A549 (cell line): ENCODE measurements at regions not wholly inside any gene's neighbourhood (a gene's known extent, or its start where the extent isn't known, plus 50 kb on each side); places are given as distances from the start of the nearest gene placed in this dataset.

ENCODE experiments used
- ATAC-seq, 2 experiments: fragments of 200-7000 bp in 1 of 2; fragments of >200 bp in 1 of 2; cut with Nextera tagmentation in 1 of 2; cut with Tn5 transposase in 1 of 2; 3 replicates each; pipeline versions ENCODE4 v1.8.0 to v1.9.1; 2018 to 2020; ENCODE audit warnings: mild to moderate bottlenecking in 1 of 2, moderate library complexity in 1 of 2
- CTCF ChIA-PET: fragments of 300-600 bp; sonication (Branson Sonifier 250); formaldehyde crosslinking; extraction: SDS; loops from one replicate; lab custom pipeline; 2021; ENCODE audit warnings: antibody characterized with exemption, inconsistent platforms; lab: Yijun Ruan, JAX
- POLR2A ChIA-PET: fragments of 350-600 bp; formaldehyde crosslinking; extraction: SDS; loops from one replicate; lab custom pipeline; 2021; ENCODE audit warnings: antibody characterized with exemption, inconsistent platforms; lab: Yijun Ruan, JAX
- DNase-seq, 2 experiments: peaks; one replicate each; pipeline versions ENCODE4 v3.0.0 to v3.0.0-alpha.2; 2011 to 2016; ENCODE audit warnings: low read depth in 1 of 2, low spot score in 1 of 2
- FAIRE-seq: peaks from 2 replicates; lab custom pipeline; 2011; peaks lifted over from hg19 to GRCh38; lab: Jason Lieb, UNC
- H3K27ac ChIP-seq, 2 experiments: fragments of >200 bp; sonication (Bioruptor Twin); formaldehyde crosslinking; 3 replicates each; pipeline ENCODE4 v1.5.1; 2016 to 2017
- H3K4me1 ChIP-seq: fragments of >200 bp; sonication (Bioruptor Twin); formaldehyde crosslinking; 3 replicates; pipeline ENCODE4 v1.6.1; 2016
- H3K4me2 ChIP-seq: fragments of >200 bp; sonication (Bioruptor Twin); formaldehyde crosslinking; 3 replicates; pipeline ENCODE4 v1.6.1; 2016
- H3K4me3 ChIP-seq: fragments of >200 bp; sonication (Bioruptor Twin); formaldehyde crosslinking; 3 replicates; pipeline ENCODE4 v1.5.1; 2016
- H3K9me3 ChIP-seq: fragments of >200 bp; sonication (Bioruptor Twin); formaldehyde crosslinking; 3 replicates; pipeline ENCODE4 v1.6.1; 2016
- BCL3 ChIP-seq: fragments of >200 bp; sonication (Bioruptor Twin); formaldehyde crosslinking; IDR thresholded peaks from 3 replicates; pipeline ENCODE4 v1.6.1; 2016
- CEBPB ChIP-seq, 2 experiments: fragments of >200 bp in 1 of 2; sonication (Bioruptor Twin) in 1 of 2; formaldehyde crosslinking in 1 of 2; IDR thresholded peaks; 2 replicates each; pipeline ENCODE4 v1.6.1; 2012 to 2016
- CHD4 ChIP-seq: fragments of 200-600 bp; sonication (generic); IDR thresholded peaks from 2 replicates; pipeline ENCODE4 v1.6.1; 2016; ENCODE audit warnings: antibody characterized with exemption, mild to moderate bottlenecking, borderline replicate concordance
- CTCF ChIP-seq: fragments of >200 bp; sonication (Bioruptor Twin); formaldehyde crosslinking; IDR thresholded peaks from 3 replicates; pipeline ENCODE4 v1.5.1; 2016
- EHF ChIP-seq: fragments of 250-450 bp; sonication (Bioruptor Pico); IDR thresholded peaks from 2 replicates; pipeline ENCODE4 v1.5.0; 2020; ENCODE audit warnings: mild to moderate bottlenecking
- EHMT2 ChIP-seq: fragments of 200-600 bp; sonication (generic); IDR thresholded peaks from 2 replicates; pipeline ENCODE4 v1.6.1; 2016; ENCODE audit warnings: antibody characterized with exemption, low read depth, mild to moderate bottlenecking, moderate library complexity
- EP300 ChIP-seq, 2 experiments: fragments of >200 bp; sonication (Bioruptor Twin); formaldehyde crosslinking; IDR thresholded peaks; 2 replicates in 1 of 2; 3 replicates in 1 of 2; pipeline ENCODE4 v1.6.1; 2016 to 2017
- FOSL2 ChIP-seq, 2 experiments: fragments of 450-650 bp in 1 of 2; fragments of >200 bp in 1 of 2; sonication (Bioruptor Twin) in 1 of 2; formaldehyde crosslinking; IDR thresholded peaks; 2 replicates each; pipeline versions ENCODE4 v1.5.0 to v1.6.1; 2016 to 2020; ENCODE audit warnings: mild to moderate bottlenecking in 1 of 2, moderate library complexity in 1 of 2
- JUN ChIP-seq, 2 experiments: fragments of >200 bp; sonication (Bioruptor Twin); formaldehyde crosslinking; IDR thresholded peaks; 2 replicates in 1 of 2; 3 replicates in 1 of 2; pipeline ENCODE4 v1.6.1; 2016 to 2017
- JUNB ChIP-seq: fragments of >200 bp; sonication (Bioruptor Twin); formaldehyde crosslinking; IDR thresholded peaks from 2 replicates; pipeline ENCODE4 v1.6.1; 2016
- KDM5A ChIP-seq: fragments of 200-600 bp; sonication (generic); IDR thresholded peaks from 2 replicates; pipeline ENCODE4 v1.6.1; 2016; ENCODE audit warnings: antibody characterized with exemption, mild to moderate bottlenecking
- PHF8 ChIP-seq: fragments of 200-600 bp; sonication (generic); IDR thresholded peaks from 2 replicates; pipeline ENCODE4 v1.6.1; 2016; ENCODE audit warnings: low read depth, mild to moderate bottlenecking, antibody characterized with exemption, moderate library complexity, borderline replicate concordance
- POLR2AphosphoS2 ChIP-seq: conservative IDR thresholded peaks from 2 replicates; pipeline ENCODE4 v1.6.1; 2012; ENCODE audit warnings: low read length, improper control_type of control experiment, inconsistent platforms
- RAD21 ChIP-seq, 2 experiments: fragments of >200 bp in 1 of 2; sonication (Bioruptor Twin) in 1 of 2; formaldehyde crosslinking in 1 of 2; IDR thresholded peaks in 1 of 2; conservative IDR thresholded peaks in 1 of 2; 2 replicates in 1 of 2; 3 replicates in 1 of 2; pipeline ENCODE4 v1.6.1; 2012 to 2018; ENCODE audit warnings: inconsistent platforms in 1 of 2
- RARB ChIP-seq: fragments of 250-450 bp; sonication (Bioruptor Pico); IDR thresholded peaks from 2 replicates; pipeline ENCODE4 v1.8.0; 2021; ENCODE audit warnings: mild to moderate bottlenecking, moderate library complexity
- WGBS: methylation state at CpG from one replicate; pipeline ENCODE4 v1.1.6; 2017; ENCODE audit errors: missing lambda C conversion rate; 5-methylcytosine and 5-hydroxymethylcytosine counted together

- Histone ChIP-seq H3K4me3 (peak overlapping the region; percentile 28; the same call in 2 of the 3 replicates), H3K27ac (peak overlapping the region; percentile 39 to 73; a peak in 5 of 6 replicates), H3K9me3 (no peaks in the 10 kb centered on the region), H3K4me1 (peaks cover 17% of the 10 kb centered on the region; the same call in 2 of the 3 replicates), H3K4me2 (peak overlapping the region; percentile 79)
- POLR2A ChIA-PET, result no interaction called here
- TF ChIP-seq POLR2AphosphoS2 (no peak), BCL3 (no peak)
- FAIRE-seq (no peak), DNase-seq (no peak), ATAC-seq (peak in 1 of 2 experiments; percentile 46; a peak in 3 of 6 replicates)
- WGBS, result 38% methylated on average over 6 of the region's 6 CpGs
- CTCF ChIA-PET, result no interaction called here
Measured at GRCh38 chr6:6810727-6811126, 222.2 kb downstream of the LY86 start.

- TF ChIP-seq JUN (IDR thresholded peaks at IDR 0.05) (0 out of 5 replicates have a peak, but pooled peaks of 1 of the 2 experiments have one; percentile 18), FOSL2 (IDR thresholded peaks at IDR 0.05) (0 out of 2 replicates have a peak, but pooled peaks have one; percentile 9), FOSL2 (CRISPR knock-in tag; IDR thresholded peaks at IDR 0.05) (no peak), BCL3 (no peak), EP300 (IDR thresholded peaks at IDR 0.05) (0 out of 5 replicates have a peak, but pooled peaks of 1 of the 2 experiments have one; percentile 37), JUNB (peak; percentile 22; the same call in 1 of the 2 replicates), CEBPB (IDR thresholded peaks at IDR 0.05) (peak; percentile 44 to 63; a peak in 3 of 4 replicates), RAD21 (conservative IDR thresholded peaks at IDR 0.05 in 1 of 2, IDR thresholded peaks at IDR 0.05 in 1 of 2) (no peak)
- peaks cover 17% of the 10 kb centered on the region; the same call in 2 of the 3 replicates for H3K4me1 ChIP-seq
- peak overlapping the region; percentile 28 for H3K4me3 ChIP-seq
- H3K27ac ChIP-seq, result peak overlapping the region; percentile 39 to 73; a peak in 5 of 6 replicates
- ChIA-PET CTCF (no interaction called here), POLR2A (no interaction called here)
- no peak for FAIRE-seq
- WGBS, result 19% methylated on average over 14 of the region's 16 CpGs
- H3K4me2 ChIP-seq, result peak overlapping the region; percentile 79
- ATAC-seq, result peak; percentile 82 to 83
- peak; percentile 54 to 71 for DNase-seq
- H3K9me3 ChIP-seq, result no peaks in the 10 kb centered on the region
Measured at GRCh38 chr6:6811128-6812009, 222.8 kb downstream of the LY86 start.

GRCh38 chr6:6812427-6812826 is 223.9 kb downstream of the LY86 start:
- H3K4me2 ChIP-seq, result no peak overlapping the region
- H3K27ac ChIP-seq, result peak overlapping the region; percentile 39 to 73; a peak in 4 of 6 replicates
- ChIA-PET CTCF (no interaction called here), POLR2A (no interaction called here)
- no peak for DNase-seq
- peaks cover 17% of the 10 kb centered on the region; the same call in 2 of the 3 replicates for H3K4me1 ChIP-seq
- 100% methylated on average over 2 of the region's 2 CpGs for WGBS
- TF ChIP-seq CTCF (no peak), RARB (CRISPR knock-in tag) (no peak), CHD4 (no peak), EHMT2 (no peak), EHF (CRISPR knock-in tag) (no peak), KDM5A (no peak), PHF8 (no peak)
- no peak for FAIRE-seq
- ATAC-seq, result no peak
- no peak overlapping the region for H3K4me3 ChIP-seq
- no peaks in the 10 kb centered on the region for H3K9me3 ChIP-seq
